ENCODE measurements at regions not wholly inside any gene's neighbourhood (a gene's known extent, or its start where the extent isn't known, plus 50 kb on each side); places are given as distances from the start of the nearest gene placed in this dataset.
"Not testable (repeated sequence)": the region's sequence is repeated elsewhere in the genome, so short reads cannot be mapped to it uniquely, and the experiment has no call there.

GRCh38 chr10:109735776-109736175, 187.5 kb downstream of the XPNPEP1 start:
- no peak for FAIRE-seq
- no peak for DNase-seq (ENCODE audit: low spot score in 2 of 2)

DNA sequence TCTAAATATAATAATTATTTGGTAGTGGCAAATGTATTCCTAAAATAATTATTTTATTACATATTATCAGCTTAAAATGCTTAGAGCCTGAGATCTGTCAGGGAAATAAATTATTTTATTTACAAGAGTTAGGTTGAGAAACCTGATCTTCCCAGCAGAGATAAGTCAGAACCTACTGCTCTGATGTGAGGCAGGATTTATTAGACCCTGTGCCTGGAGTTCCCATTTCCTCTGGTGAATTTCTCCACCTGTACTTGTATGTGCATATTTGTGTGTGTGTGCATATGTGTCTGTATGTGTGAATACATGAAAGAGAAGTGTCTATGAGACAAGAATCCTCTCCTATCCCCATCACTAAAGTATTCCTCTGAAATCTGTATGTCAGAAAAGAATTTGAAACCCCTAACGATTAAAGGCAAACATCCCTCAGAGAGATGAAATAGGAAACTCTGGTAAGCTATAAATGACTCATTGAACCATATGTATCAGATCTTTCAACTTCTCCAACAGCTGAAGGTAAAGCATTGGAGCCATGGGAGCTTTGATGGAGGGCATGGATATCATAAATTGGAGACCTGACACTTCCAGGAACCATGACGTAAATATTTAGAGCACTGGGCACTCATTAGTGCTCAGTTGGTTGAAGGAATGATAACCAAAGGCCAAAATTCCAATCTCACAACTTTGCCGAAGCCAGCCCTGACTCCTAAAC, 190.9 kb downstream of the XPNPEP1 start:
- FAIRE-seq: no peak

DNA sequence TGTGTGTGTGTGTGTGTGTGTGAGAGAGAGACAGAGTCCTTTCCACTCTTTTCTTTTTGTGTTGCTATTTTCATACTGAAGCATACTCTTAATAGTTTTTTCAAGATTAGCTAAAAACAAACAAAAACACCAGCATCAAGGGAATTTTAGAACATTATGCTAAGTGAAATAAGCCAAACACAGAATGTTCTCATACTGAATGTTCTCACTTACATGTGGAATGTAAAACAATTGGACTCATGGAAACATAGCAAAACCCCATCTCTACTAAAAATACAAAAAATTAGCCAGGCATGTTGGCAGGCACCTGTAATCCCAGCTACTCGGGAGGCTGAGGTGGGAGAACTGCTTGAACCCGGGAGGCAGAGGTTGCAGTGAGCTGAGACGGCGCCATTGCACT, 193.4 kb downstream of the XPNPEP1 start:
- not testable (repeated sequence) for FAIRE-seq; DNase-seq (ENCODE audit: low spot score in 2 of 2)

More for the DNA sequence above, 190.9 kb downstream of the XPNPEP1 start:
- no peak for DNase-seq (ENCODE audit: low spot score in 2 of 2)

DNA sequence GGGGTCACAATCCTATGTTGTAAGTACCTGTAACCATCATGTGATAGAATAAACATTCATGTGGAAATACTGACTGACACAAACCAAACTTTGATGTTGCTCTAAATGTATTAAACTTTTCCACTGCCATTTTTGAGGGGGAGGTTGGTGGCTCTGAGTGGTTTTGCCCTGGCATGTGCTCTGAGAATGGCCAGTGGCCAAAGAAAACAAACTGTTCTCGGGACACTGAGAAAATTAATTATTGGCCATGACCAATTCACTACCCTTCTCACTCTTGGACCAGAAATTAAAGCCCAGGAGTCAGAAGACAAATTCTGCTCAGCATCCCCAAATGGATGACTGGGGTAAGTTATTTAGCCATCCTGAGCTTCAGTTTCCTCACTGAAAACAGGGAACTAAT, 195.9 kb downstream of the XPNPEP1 start:
- no peak for DNase-seq (ENCODE audit: low spot score in 2 of 2)
- no peak for FAIRE-seq

DNA sequence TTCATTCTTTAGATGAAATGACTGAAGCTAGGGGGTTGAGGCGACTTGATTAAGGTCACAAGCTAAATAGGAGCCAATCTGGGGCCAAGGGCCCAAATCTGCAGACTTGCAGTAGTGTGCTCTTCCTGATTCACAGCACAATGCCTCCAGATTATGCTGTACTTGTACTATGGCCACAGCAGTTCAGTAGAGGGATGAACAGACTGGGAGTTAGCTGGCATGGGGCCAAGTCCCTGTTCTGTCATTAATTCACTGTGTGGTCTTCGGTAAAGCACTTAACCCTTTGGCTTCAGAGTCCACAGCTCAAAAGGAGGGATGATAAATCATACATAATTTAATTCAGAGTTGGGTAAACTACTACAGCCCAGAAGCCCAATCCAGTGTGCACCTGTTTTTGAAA, 196.8 kb downstream of the XPNPEP1 start:
- DNase-seq (ENCODE audit: low spot score in 2 of 2) (no peak), FAIRE-seq (no peak)

DNA sequence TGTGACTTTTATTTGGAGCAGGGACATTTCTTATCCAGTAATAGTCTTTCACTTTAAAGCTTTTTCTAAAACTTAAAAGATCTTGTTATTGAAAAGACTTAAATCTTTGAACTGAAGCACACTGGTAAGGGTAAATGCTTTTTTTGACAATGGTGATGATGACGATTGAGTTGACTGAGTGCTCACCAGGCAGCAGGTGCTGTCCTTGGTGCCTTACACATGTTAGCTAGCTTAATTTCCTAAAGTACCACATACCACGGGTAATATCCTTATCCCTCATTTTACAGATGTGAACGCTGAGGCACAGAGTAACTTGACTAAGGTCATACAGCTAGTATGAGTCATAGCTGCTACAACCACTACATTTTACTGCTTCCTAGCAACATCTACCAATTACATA, 200.0 kb downstream of the XPNPEP1 start:
- FAIRE-seq (no peak), DNase-seq (ENCODE audit: low spot score in 2 of 2) (no peak)

DNA sequence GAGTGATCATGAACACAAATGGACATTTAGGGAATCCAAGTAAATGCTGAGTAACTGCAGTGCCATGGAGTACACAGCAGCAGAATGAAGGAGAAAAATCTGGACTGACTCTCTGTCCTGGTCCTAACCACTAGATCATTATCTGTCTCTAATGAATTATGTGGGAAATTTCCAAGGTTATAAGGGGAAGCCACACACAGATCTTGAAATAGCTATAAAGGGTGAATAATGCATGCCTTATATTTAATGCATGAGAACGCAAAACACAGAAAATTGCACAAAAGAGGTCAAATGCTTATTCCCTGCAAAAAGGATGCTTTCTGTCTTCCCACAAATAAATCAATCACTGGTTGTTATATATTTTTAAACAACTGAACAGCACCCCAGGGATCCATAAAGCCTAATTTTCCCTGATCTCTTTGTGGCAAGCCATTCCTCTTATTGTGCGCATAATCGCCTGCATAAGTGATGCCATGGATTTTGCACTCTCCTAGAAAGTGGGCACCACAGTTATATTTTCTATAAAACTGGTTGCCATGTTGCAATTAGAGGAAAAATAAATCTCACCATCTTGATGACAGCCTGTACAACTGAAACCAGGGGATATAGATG, 201.8 kb downstream of the XPNPEP1 start:
- DNase-seq (ENCODE audit: low spot score in 2 of 2) (no peak), FAIRE-seq (no peak)

- FAIRE-seq (no peak), DNase-seq (ENCODE audit: low spot score in 2 of 2) (no peak)
Observed at GRCh38 chr10:109706026-109706560, 217.2 kb downstream of the XPNPEP1 start.

GRCh38 chr10:109701633-109702215, 221.6 kb downstream of the XPNPEP1 start:
- DNase-seq (ENCODE audit: low spot score in 2 of 2): no peak
- FAIRE-seq: no peak

DNA sequence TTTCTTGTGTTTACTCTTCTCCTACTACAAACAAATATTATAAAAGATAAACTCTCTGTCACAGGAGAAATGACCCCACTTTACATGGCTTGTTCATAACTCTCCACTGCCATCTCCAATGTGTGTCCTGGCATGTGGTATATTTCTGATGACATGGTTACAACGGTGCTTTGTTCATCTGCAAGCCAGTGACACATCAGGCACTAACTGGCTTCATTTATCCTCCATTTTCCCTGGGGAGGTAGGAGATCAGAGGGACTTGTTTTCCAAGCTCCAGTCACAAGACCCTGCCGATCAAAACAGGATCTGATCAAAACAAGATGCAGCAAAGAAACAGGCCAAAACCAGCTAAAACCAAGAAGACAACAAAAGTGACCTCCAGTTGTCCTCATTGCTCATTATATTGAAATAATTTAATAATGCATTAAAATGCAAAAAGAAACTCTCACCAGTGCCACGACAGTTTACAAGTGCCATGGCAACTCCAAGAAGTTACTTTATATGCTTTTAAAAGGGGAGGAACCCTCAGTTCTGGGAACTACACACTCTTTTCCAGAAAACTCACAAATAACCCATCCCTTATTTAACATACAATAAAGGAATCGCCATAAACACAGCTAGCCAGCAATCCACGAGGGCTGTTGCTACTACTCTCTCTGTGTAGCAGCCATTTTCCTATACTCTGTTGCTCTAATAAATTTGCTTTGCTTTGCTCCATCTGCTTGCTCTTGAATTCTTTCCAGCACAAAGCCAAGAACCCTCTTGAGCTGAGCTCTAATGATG, 224.2 kb downstream of the XPNPEP1 start:
- no peak for DNase-seq (ENCODE audit: low spot score in 2 of 2)
- FAIRE-seq: no peak

GRCh38 chr10:109698086-109698485, 225.2 kb downstream of the XPNPEP1 start:
- no peak for DNase-seq (ENCODE audit: low spot score in 2 of 2)

GRCh38 chr10:109696981-109697775, 226.1 kb downstream of the XPNPEP1 start:
- DNase-seq (ENCODE audit: low spot score in 2 of 2) (no peak), FAIRE-seq (no peak)

More at GRCh38 chr10:109698086-109698485, 225.2 kb downstream of the XPNPEP1 start:
- no peak for FAIRE-seq

DNA sequence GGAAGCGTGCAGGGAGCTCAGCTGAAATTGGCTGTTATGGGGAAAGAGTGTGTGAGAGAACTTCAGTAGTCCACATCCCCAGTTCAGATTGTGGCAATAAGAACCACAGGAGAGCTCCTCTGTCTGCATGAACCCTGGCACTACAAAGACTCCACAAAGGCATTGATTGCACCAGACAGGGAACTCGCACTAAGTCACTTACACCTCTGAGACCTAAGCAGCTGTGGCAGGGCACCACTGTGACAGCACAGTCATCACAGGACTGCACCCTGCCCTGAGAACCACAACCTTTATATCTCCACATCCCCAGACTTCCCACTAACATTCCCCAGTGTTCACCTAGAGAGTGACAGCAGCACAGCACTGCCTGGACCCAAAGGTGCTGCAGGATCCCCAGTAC, 226.8 kb downstream of the XPNPEP1 start:
- FAIRE-seq (no peak), DNase-seq (ENCODE audit: low spot score in 2 of 2) (no peak)

GRCh38 chr10:109695988-109696387, 227.3 kb downstream of the XPNPEP1 start:
- FAIRE-seq (no peak), DNase-seq (ENCODE audit: low spot score in 2 of 2) (no peak)

GRCh38 chr10:109689785-109690184, 233.5 kb downstream of the XPNPEP1 start:
- FAIRE-seq (no peak), DNase-seq (ENCODE audit: low spot score in 2 of 2) (no peak)

DNA sequence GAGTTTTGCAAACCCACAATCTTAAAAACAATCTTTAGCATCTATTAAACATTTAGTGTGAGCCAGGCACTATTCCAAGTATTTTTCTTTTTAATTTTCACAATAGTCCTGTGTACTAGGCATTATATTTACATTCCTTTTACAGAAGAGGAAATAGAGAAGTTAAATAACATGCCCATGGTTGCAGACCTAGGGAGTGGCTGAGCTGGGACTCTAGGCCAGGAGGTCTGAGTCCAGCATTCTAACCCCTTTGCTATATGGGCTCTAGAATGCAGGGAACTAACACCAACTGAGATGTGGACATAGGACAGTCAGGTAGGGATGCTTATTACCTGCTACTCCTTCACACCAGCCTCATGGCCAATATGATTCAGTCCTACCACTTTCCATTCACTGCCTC, 243.8 kb downstream of the XPNPEP1 start:
- FAIRE-seq (no peak), DNase-seq (ENCODE audit: low spot score in 2 of 2) (no peak)

DNA sequence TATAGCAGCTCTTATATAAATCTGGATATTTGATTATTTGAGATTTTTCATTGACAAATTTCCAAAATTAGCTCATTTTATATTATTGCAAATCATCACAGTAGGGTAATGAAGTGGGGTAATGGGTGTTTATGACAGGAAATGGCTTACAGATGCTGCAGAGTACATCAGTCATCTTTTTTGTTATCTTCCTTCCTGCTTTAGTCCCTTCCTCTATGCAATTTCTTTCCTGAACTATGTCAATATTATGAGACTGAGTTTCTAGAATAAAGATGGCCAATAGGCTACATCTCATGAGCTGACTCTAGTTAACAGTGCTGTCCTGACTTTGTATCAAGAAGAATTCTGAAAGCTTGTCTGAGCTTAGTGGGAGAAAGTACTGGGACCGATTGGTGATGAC, 244.5 kb downstream of the XPNPEP1 start:
- FAIRE-seq (no peak), DNase-seq (ENCODE audit: low spot score in 2 of 2) (no peak)

GRCh38 chr10:109676703-109677102, 246.6 kb downstream of the XPNPEP1 start:
- FAIRE-seq: no peak

DNA sequence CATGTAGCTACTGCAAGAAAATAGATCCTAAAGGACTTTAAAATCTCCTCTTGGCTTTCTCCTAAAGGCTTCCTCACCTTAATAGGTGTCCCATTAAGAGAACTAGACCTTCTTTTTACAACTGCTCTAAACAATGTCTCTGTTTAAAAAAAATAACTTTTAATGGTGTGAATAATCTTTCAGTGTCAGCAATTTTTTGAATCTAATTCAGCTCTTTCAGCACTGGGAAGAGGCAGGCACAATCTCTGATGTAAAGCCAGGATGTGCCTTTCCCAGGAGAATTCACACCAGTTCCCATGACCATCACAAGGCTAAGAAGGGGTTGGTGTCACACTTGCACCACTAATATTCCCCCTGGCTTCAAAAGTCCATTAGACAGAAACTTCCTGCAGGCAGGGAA, 254.6 kb downstream of the XPNPEP1 start:
- DNase-seq (ENCODE audit: low spot score in 2 of 2) (no peak), FAIRE-seq (no peak)

More at GRCh38 chr10:109676703-109677102, 246.6 kb downstream of the XPNPEP1 start:
- no peak for DNase-seq (ENCODE audit: low spot score in 2 of 2)

GRCh38 chr10:109668154-109668665, 255.1 kb downstream of the XPNPEP1 start:
- FAIRE-seq: no peak
- no peak for DNase-seq (ENCODE audit: low spot score in 2 of 2)

All from frontal cortex (tissue), 3 donors.